Dermis microvascular lymphatic vessel endothelial cell (primary cell): ENCODE measurements at regions not wholly inside any gene's neighbourhood (a gene's known extent, or its start where the extent isn't known, plus 50 kb on each side); places are given as distances from the start of the nearest gene placed in this dataset.
A peak's percentile ranks its signal among the peaks of the same experiment; 100 is the strongest.

Experiments
- DNase-seq, 2 donors: peaks; one replicate each; pipeline versions ENCODE4 v3.0.0 to v3.0.0-alpha.2; 2010; ENCODE audit warnings: low read depth in 2 of 2

- DNase-seq, result no peak
These were observed 64.9 kb upstream of the TAS2R16 start for GRCh38 chr7:123060446-123060845.

GRCh38 chr7:123057911-123058310 is 62.4 kb upstream of the TAS2R16 start:
- no peak for DNase-seq

GRCh38 chr7:123054357-123055133 is 59.0 kb upstream of the TAS2R16 start:
- peak; percentile 15 to 60 for DNase-seq

GRCh38 chr7:123051916-123052315 is 56.4 kb upstream of the TAS2R16 start:
- DNase-seq, result no peak

- DNase-seq, result no peak
These were observed 52.5 kb upstream of the TAS2R16 start for GRCh38 chr7:123047955-123048354.
